Stimulated activated CD4-positive, alpha-beta T cell treated with anti-CD3 and anti-CD28 coated beads, Interleukin-15, amount 100 ng/mL, for 48 hours (primary cell): ENCODE measurements at regions not wholly inside any gene's neighbourhood (a gene's known extent, or its start where the extent isn't known, plus 50 kb on each side); places are given as distances from the start of the nearest gene placed in this dataset.
"Not testable (repeated sequence)": the region's sequence is repeated elsewhere in the genome, so short reads cannot be mapped to it uniquely, and the experiment has no call there.

Experiments
- DNase-seq, 2 donors: peaks; one replicate each; pipeline ENCODE4 v3.0.0-alpha.2; 2020; ENCODE audit warnings: low read depth in 2 of 2

DNA sequence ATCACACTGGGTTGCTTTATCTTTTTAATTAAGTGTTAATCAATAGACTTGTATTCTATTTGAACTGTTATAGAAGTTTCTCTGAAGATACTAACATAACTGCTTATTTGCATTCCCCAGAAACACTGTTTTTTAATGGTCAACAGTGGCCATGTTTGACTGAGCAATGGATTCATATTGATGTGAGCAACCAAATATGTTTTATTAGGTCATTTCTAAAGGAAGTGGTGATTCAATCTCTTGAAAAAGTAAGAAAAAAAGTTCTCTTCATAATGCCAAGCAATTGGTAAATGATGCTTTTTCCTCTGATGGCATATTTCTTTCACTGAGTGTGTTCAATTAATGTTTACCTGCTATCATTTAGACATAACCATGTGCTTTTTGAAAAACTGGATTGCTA is 593.0 kb upstream of the CITED2 start:
- no peak for DNase-seq

DNA sequence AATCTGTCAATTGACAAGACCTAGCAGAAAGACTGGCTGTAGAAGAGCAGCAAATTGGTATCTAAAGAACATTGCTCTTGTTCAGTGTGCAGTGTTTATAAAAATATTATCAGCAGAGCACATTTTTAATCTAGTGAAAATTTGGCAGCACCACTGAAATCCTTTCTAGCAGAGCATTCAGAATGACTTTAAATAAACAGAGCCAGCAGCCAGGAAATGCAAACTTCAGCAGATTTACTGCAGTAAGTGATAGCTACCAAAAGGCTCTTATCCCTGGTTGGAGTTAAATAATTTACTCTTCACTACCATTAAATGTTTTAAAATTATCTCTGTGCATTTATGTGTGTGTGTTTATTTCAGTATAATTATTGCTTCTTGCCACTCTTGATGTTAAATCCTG is 590.9 kb upstream of the CITED2 start:
- no peak for DNase-seq

- DNase-seq = no peak
These were observed 590.3 kb upstream of the CITED2 start for GRCh38 chr6:139964737-139965136.

DNA sequence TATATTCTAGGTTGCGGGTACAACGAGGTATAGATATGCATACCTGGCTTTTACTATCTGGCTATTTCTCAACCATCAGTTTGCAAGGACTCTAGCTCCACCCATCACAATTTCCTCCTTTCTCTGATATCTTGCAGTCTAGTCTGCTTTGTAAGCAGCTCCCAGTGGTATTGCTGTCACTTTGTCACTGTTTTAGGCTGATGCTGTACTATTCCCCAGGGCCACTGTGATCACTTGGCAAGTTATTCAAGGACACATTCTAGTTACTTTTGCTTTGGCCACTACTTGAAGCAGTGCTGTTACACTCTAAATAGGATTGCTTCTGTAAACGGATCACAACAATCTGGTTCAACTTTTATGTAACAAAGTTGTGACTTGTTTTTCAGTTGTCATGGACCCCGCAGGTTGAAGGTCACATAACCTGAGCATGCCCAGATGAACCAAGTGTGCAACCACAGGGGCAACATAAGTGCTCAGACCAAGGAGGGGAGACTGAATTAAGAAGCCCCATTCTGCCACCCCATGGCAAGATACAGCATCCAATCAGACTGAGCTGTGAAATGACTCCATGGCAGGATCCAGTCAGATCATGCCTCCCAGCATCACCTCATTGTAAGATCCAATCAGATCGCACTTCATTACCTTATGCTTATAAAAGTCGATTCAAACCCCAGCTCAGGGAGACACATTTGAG is 588.4 kb upstream of the CITED2 start:
- no peak for DNase-seq

GRCh38 chr6:139961190-139961589 is 586.7 kb upstream of the CITED2 start:
- no peak for DNase-seq

DNA sequence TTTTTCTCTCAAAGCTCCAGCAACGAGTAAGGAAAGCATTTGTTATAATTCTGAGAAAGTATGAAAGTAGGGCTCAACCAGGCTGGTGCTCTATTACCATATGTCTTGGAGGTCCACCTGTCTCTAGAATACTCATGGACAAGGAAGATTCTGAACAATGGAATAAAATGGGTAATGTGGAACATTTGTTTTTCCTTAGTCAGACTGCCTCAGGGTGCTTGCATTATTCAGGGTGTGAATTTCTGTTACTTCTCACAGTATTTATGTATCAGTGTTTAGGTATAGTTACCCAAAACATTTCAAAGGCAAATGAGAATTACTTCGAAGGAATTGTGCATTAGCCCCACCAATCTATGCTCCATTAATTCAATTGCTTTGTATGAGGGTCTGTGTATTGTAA is 586.2 kb upstream of the CITED2 start:
- DNase-seq = no peak

DNA sequence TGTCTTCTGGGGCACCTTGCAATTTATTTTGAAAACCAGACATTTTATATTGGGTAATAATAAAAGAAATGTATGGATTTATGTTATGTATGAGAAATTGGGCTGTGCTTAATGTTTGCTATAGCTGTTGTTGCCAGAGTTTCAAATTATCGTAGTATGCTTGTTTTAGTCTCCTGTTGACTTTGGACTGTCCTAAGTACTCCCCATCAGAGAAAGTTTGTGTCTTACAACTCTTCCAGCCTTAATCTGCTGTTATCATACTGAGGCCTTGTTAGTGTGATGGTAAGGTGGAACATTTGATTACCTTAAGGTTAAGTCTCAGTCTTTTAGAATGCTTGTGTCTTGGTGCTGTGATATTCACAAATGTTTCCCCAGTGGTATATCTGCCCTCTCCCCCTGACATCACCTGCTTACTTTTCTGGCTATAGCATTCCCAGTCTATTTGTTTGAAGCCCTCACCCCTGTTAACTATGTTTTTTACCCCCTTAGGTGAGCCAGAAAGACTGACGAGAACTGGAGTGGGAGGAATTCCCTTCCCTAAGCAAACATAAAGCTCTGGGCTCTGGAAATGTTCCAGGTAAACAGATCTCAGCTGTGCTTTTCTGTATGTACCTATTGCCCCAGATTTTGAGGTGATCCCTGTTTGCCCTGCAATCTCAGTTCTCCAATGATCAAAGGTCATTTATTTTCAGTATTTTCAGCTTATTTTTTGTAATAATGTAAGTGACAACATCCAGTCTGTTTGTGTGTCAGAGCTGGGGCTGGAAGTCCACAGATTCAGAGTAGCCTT is 581.1 kb upstream of the CITED2 start:
- no peak for DNase-seq

- no peak for DNase-seq
These were observed 580.1 kb upstream of the CITED2 start for GRCh38 chr6:139954463-139955071.

GRCh38 chr6:139953780-139954179 is 579.3 kb upstream of the CITED2 start:
- DNase-seq = not testable (repeated sequence)

DNA sequence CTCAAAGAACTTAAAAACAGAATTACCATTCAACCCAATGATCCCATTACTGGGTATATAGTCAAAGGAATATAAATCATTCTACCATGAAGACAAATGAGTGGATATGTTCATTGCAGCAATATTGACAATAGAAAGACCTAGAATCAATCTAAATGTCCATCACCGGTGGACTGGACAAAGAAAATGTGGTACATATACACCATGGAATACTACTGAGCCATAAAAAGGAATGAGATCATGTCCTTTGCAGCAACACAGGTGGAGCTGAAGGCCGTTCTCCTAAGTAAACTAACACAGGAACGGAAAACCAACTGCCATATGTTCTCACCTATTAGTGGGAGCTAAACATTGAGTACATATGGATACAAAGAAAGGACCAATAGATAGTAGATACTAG is 576.7 kb upstream of the CITED2 start:
- DNase-seq = no peak

DNA sequence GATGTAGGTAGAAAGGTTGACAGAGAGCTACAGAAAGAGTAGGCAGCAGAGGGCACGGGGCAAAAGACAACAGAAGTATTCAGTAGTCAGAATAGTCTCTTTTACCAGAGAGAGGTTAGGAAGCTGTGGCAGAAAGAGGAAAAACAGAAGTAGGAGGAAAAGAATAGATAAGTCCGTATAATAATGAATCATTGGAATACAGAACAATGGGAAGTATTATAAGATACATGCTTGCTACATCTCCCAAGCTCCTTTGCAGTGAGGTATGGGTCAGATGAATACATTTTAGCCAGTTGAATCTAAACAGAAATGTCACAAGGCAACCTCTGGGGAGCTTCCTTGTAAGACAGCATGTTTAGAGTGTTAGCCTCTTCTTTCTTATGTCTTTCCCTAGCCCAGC is 570.5 kb upstream of the CITED2 start:
- DNase-seq = no peak

DNA sequence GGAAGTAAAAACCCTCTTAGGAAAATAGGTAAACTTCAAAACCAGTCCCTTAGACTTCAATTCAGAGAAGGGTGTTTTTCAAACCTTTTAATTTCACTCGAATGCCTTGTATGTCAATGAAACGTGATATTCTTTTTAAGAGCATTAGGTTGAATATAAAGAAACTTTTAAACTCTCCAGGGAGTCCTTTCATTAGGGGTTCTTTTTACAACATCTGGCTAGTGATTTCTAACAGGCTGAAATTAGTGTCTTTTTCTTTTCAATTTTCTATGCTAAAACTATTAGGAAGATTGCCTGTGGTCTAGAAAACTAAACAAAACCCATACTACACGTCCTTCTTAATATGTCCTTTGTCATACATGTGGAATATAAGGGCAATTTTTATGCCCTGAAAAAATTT is 569.7 kb upstream of the CITED2 start:
- DNase-seq = no peak

- DNase-seq = no peak
These were observed 568.9 kb upstream of the CITED2 start for GRCh38 chr6:139943391-139943790.

DNA sequence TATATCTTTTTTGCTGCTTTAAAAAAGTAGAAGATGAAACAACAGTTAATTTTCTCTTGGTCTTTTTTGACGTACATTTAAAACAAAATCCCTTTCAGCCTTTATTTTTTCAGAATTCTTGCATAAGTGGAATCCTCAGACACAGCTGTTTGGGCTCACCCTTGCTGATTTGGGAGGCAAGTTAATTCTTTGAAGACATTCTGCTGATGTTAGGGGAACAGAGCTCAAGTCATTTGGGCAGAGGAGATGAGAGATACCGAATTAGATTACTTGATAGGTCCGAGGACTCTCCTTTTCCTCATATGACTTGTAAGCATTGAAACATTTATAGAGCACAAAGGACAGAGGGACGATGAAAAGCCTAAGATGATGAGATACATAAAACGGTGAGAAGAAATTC is 567.9 kb upstream of the CITED2 start:
- no peak for DNase-seq

DNA sequence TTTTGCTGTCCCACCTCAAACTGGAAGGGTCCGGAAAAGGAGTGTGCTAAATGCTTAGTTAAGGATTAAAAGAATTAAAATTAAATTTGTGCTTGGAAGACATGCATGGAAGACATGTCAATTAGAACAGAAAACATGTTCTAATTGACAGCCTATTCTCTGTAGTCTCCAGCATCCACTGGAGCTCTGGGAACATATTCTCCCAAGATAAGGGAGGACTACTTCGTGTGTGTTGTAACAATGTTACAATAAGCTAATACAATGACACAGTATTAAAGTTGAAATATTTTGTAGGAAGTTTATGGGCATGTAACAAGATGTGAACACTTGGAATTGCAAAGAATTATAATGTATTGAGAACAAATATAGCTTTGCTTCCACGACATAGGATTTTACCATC is 567.4 kb upstream of the CITED2 start:
- DNase-seq = no peak

- no peak for DNase-seq
These were observed 566.6 kb upstream of the CITED2 start for GRCh38 chr6:139940741-139941729.

- no peak for DNase-seq
These were observed 564.9 kb upstream of the CITED2 start for GRCh38 chr6:139939189-139939979.

GRCh38 chr6:139932671-139933070 is 558.2 kb upstream of the CITED2 start:
- no peak for DNase-seq

GRCh38 chr6:139931747-139932146 is 557.3 kb upstream of the CITED2 start:
- DNase-seq = no peak

DNA sequence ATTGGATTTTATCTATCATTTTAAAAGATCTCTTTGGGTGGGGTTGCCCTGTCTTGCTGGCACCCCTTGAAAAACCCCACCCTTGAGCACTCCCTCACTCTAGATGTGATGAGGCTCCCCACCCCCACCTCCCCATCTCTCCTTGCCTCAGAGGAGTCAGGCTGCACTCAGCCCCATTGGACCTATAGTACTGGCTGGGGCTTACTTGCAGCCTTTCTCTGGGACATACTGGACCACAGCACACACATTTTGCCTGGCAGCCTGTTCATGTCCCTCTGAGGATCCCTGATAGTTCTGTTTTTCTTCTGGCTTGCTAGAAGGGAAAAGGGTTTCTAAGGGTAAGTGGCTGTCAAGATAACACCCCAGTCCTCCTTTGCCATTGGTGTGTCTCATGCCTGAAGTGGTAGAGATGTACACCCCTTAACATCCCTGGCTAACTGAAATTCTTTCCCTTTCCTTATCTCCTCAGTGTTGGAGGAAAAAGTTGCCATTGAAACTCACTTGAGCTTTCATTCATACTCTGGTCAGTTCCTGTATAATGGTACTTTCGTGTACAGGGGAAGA is 553.4 kb upstream of the CITED2 start:
- DNase-seq = no peak

- DNase-seq = no peak
These were observed 552.8 kb upstream of the CITED2 start for GRCh38 chr6:139927236-139927635.
